ENCODE measurements at regions not wholly inside any gene's neighbourhood (a gene's known extent, or its start where the extent isn't known, plus 50 kb on each side); places are given as distances from the start of the nearest gene placed in this dataset.

- TF ChIP-seq, protein P1, sequence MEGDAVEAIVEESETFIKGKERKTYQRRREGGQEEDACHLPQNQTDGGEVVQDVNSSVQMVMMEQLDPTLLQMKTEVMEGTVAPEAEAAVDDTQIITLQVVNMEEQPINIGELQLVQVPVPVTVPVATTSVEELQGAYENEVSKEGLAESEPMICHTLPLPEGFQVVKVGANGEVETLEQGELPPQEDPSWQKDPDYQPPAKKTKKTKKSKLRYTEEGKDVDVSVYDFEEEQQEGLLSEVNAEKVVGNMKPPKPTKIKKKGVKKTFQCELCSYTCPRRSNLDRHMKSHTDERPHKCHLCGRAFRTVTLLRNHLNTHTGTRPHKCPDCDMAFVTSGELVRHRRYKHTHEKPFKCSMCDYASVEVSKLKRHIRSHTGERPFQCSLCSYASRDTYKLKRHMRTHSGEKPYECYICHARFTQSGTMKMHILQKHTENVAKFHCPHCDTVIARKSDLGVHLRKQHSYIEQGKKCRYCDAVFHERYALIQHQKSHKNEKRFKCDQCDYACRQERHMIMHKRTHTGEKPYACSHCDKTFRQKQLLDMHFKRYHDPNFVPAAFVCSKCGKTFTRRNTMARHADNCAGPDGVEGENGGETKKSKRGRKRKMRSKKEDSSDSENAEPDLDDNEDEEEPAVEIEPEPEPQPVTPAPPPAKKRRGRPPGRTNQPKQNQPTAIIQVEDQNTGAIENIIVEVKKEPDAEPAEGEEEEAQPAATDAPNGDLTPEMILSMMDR (IDR thresholded peaks at IDR 0.05; ENCODE audit: insufficient read depth, low read depth, low read length) = no peak
- DNase-seq (ENCODE audit: low read depth) = no peak
- H3K4me3 ChIP-seq (ENCODE audit: low read depth, low read length) = no peak overlapping the region
These were observed 421.7 kb upstream of the HTR2C start for GRCh38 chrX:114162068-114162735.

DNA sequence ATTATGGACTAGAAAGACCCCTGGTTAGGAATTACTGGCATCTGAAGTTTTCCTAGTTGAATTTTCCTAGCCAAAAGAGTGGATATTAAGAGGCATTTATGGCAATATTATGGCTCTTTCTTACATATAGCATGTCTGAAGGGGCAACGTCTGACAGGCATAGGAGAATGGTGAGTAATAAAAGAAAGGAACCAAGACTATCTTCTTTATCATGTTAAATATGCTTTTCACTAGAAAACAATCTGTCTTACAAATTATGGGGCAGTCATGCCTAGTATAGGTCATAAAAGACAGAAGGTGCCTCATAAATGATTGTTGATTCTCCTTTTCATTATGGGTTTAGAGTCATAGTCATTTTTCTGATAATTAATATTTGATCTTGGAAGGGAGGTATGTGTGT, 431.1 kb upstream of the HTR2C start:
- TF ChIP-seq, protein P1 (IDR thresholded peaks at IDR 0.05; ENCODE audit: insufficient read depth, low read depth, low read length) = no peak
- no peak for DNase-seq (ENCODE audit: low read depth)
- no peak overlapping the region for H3K4me3 ChIP-seq (ENCODE audit: low read depth, low read length)

- H3K4me3 ChIP-seq (ENCODE audit: low read depth, low read length) = no peak overlapping the region
- TF ChIP-seq, protein P1 (IDR thresholded peaks at IDR 0.05; ENCODE audit: insufficient read depth, low read depth, low read length) = no peak
- peak; percentile 54 for DNase-seq (ENCODE audit: low read depth)
These were observed 431.8 kb upstream of the HTR2C start for GRCh38 chrX:114152130-114152529.

GRCh38 chrX:114134465-114134864, 449.4 kb upstream of the HTR2C start:
- TF ChIP-seq, protein P1 (IDR thresholded peaks at IDR 0.05; ENCODE audit: insufficient read depth, low read depth, low read length) = no peak
- DNase-seq (ENCODE audit: low read depth) = no peak
- no peak overlapping the region for H3K4me3 ChIP-seq (ENCODE audit: low read depth, low read length)

- H3K4me3 ChIP-seq (ENCODE audit: low read depth, low read length) = no peak overlapping the region
- TF ChIP-seq, protein P1 (IDR thresholded peaks at IDR 0.05; ENCODE audit: insufficient read depth, low read depth, low read length) = no peak
- no peak for DNase-seq (ENCODE audit: low read depth)
These were observed 456.4 kb upstream of the HTR2C start for GRCh38 chrX:114127411-114128025.

GRCh38 chrX:114127005-114127404, 456.9 kb upstream of the HTR2C start:
- TF ChIP-seq, protein P1 (IDR thresholded peaks at IDR 0.05; ENCODE audit: insufficient read depth, low read depth, low read length) = no peak
- no peak overlapping the region for H3K4me3 ChIP-seq (ENCODE audit: low read depth, low read length)
- DNase-seq (ENCODE audit: low read depth) = no peak
